Activated T-cell treated with anti-CD3 and anti-CD28 coated beads for 48 hours (primary cell): ENCODE measurements at regions not wholly inside any gene's neighbourhood (a gene's known extent, or its start where the extent isn't known, plus 50 kb on each side); places are given as distances from the start of the nearest gene placed in this dataset.

ENCODE experiments used
- DNase-seq: peaks from one replicate; pipeline ENCODE4 v3.0.0-alpha.2; 2020; ENCODE audit warnings: low read depth

DNA sequence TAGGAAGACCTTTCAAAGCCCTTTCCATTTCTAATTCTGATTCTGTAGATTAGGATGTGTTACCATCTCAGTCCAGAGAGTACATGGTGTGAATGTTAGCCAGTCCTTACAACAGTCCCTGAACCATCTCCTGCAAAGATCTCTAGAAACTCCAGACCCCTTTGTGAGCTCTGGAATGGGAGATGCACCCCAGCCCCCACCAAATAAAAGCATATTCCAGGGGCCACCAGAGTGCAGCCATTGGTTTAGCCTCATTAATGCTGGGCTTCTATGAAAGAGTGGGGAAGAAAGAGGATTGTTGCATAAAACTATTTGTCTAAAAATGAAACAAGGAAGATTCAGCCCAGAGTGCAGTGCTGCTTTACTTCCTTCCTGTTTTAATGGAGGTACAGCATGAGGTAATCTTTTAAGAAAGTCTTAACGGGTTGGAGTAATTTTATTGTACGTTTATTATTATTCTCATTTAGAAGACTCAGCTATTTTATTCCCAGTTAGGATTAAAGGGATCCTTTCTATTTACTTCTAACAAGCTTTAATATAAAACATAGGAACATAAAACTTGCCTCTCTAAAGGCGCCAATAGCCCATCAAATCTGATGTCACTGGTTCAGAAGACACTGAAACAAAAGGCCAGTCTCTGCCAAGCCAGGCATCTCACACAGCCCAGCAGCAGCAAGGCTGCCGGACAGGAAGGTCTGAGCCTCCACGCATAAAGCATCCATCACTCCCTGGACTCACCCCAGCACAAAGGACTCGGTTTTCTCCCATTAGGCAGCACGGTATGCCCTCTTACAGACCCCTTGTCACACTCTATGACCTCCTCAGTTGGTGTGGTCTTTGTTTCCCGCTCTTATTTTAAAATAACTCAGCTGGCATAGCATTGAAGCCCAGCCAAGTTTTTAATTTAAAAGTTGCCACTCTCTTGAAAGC, 203.9 kb upstream of the BLID start:
- no peak for DNase-seq

DNA sequence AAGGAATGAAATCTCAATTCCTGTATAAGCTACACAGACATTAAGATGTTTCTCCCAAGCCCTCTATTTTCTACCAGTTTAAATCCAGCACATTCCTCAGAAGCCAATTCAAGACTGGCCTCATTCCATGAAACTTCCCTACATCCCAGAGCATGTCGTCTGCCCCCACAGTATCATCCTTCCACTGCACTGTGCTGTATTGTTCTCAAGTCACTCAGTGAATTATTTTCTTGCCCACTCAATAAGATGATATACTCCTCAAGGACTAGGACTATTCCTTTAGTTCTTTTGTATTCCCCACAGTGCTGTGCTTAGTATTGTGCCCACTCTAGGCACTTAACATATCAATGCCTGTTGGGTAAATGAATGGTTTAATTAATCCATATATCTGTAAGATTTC, 203.1 kb upstream of the BLID start:
- no peak for DNase-seq

DNA sequence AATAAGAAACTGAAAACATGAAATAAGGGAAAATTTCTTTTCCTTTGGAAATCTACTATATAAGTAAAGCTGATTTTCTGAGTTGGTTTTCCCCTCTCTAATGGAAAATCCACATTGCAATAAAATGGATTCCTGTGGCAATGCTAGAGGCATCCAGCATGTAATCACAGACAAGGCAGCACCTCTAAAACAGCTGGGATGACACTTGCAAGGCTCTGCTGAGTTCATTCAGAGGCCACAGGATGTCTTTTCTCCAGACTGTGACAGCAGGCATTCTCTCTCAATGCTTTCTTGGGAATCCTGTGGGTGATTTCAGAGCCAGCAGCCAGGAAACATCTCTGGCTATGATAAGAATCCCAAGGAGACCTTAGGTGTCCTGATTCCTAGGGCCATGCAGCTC, 201.3 kb upstream of the BLID start:
- DNase-seq = no peak

DNA sequence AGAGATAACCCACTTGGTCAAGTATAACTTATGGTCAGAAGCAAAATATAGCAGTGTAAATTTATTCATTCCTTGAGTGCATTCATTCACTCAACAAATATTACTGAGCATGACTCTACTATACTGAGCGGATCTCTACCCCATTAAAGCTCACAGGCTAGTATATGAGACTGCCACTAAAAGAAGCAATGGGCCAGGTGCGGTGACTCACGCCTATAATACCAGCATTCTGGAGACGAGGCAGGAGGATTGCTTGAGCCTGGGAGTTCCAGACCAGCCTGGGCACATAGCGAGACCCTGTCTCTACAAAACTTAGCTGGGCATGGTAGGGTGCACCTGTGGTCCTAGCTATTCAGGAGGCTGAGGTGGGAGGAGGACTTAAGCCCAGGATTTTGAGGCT, 197.6 kb upstream of the BLID start:
- no peak for DNase-seq

DNA sequence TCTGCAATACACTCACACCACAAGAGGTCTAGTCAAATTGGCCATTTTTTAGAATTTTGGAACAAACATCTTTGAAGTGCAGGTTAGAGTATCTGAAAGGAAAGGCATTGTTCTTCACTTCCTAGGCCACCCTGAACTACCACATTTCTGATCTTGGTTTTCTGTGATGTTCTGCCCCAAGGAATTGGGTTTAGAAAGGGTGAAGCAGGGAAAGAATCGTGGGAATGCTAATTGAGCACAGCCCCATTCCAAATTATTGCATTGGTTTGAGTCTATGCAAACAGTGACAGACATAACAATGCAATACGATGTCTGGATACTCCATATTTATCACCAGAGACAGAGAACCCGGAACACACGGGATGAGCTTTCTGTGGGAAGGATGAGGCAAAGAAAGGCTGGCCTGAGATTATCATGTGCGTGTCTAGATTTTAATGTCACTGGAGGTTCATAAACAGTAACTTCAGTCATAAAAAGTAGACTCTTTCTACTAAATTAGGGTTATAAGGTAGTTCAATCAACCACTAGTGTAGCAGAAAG, 195.3 kb upstream of the BLID start:
- DNase-seq = no peak

DNA sequence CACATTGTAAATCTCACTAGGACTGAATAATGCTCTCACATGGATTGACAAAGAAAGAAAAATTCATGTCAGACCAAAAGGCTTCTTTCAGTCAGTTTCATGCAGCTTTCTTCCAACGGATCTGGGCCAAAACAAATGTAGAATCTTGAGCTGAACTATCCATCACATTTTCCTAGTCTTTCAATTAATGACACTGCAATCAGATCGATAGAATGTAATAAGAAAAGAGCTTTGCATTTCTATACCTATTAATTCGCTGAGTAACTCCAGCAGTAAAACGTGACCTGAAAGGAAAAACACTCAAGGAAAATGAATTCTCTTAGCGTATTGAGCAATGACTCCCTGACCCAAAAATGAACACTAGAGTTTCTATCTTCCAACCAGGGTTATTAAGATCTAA, 194.8 kb upstream of the BLID start:
- no peak for DNase-seq

DNA sequence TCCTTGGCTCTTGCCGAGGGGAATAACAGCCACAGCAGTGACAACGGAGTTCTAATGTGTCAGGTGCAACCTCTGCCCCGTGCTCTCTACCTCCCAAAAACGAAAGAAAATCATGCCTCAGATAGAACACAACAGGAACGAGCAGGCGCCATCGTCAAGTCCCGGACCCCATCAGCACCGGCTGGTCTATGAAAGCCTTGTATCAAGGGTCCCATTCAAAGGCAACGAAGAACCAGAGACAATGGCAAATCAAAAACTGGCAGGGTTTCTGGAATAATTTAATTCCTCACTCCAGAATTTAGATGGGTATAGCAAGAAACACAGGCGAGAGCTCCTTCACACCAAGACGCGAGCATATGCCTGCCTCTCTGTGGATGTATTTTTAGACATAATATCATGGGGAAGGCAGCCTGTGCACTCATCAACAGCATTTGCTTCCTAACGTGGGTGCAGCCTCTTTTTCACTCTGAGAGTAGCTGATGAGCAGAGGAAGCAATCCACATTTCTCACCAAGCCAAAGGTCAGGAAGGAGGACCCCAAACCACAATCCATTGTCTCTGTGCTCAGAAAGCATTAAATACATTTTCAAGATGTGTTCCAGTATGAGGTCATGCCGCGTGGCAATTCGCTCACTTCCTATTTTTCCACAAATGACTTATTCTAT, 193.4 kb upstream of the BLID start:
- no peak for DNase-seq

DNA sequence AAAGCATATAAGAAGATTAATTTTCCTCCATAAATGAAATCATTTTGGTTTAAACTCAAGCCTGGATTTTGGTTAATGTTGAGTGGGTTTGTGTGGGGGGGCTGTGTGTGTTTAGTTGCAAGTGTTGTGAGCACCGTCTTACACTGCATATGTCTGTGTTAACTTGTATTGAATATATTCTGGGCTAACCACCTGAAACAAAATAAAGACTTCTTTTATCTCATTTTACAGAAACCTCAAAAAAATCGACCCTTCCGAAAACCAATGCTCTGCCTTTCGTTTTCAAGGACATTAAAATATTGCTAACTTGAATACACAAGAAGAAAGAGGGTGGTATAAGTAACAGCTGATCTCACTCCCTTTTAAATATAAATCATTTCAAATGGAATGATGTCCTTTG, 192.2 kb upstream of the BLID start:
- DNase-seq = no peak

DNA sequence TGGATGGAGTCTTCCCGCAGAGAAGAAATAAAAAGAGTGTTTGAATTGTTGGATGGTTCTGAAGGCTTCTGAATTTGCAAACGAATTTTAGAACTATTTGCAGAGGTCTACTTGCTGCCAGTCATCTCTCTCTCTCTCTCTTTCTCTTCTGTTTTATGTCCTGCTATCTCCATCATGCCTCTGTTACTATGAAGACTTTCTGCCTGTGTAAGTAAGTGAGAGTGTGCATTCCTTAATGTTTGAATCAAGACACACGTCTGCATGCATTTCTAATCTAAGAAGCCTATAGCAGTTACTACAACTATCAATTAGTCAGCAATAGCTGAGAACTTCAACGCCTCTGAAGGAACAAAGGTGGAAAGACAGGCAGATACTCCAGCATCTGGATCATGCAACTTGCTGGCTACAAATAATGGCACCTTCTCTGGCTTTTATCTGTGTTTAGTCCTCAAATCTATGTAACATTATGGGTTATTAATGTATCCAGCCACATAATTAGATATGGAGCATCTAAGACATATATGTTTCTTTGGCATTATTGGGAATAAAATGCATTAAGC, 191.5 kb upstream of the BLID start:
- no peak for DNase-seq

DNA sequence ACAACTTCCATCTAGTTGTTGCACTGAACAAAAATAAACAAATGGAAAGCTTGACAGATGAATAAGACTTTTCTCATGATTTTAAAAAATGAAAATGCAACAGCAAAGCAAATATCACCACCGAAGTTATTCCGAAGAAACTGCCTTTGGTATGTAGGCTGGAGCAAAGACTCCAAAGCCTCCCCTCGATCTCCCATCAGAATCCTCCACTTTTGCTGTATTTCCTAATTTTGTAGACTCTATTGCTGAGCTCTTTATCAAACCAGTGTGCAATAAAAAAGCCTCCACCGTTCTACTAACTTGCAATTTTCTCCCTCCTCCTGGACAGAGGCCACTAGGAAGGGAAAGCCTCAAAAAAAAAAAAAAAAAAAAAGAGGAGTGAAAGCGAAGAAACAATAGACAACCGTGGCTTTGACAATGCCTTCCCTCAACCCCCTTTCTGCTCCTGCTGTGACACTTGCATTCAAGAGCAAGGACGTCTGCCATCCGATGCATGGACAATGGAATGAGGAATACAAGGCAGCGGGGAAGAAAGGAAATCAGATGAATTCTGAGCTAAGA, 190.9 kb upstream of the BLID start:
- DNase-seq = no peak

DNA sequence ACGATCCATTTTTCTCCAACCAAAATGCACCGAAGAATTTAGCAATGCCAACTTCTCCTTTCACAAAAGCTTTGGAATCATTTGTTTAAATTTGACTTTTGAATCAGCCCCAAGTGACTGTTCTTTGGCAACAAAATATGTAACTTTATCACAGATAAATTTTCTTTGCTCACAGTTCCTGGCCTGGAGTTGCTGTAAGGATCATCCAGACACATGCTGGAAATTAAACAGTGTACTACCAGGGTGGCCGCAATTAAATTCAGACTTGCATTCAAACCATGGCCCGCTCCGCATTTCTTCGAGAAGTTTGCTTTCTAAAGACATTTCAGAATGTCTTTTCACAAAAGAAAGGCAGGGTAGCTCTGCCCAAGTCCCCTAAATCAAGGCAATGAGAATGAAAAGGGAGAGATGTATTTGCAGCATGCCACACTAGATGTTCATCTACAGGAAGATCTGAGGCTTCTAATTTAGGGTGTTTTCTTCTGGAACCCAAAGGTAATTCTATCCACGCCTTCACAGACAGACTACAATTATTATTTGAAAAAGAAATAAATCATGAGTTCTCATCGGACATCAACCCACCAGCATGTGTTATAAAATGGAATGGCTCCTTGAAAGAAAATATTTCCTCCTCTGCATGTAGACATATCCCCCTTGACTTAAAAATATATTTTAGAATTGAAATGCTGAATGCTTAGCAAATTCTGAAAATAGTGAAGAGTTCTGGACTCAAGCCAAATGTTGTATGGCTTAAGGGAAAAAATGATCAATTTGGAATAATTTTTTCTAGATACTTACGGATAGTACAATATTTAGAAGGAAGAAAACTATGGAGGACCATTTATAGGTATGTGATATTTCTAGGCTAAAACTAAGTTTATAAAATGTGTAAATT, 189.7 kb upstream of the BLID start:
- DNase-seq = no peak

DNA sequence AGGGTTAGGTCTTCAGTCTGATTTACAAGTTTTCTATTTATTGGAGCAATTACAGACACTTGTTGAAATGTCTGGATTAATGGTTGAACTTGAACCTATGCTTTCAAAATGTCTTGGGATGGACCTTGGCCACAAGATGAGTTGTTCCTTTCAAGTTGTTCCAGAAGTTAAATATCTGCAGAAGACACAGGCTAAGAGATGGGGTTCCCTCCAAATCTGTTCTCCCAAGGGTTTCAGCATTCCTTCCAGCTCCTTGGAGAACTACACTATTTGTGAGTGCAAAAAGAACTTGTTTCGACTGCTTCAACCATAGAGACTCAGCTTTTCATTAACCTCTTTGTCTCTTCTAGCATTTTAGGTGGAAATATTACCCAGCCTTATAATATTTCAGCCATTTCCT, 189.0 kb upstream of the BLID start:
- DNase-seq = no peak

DNA sequence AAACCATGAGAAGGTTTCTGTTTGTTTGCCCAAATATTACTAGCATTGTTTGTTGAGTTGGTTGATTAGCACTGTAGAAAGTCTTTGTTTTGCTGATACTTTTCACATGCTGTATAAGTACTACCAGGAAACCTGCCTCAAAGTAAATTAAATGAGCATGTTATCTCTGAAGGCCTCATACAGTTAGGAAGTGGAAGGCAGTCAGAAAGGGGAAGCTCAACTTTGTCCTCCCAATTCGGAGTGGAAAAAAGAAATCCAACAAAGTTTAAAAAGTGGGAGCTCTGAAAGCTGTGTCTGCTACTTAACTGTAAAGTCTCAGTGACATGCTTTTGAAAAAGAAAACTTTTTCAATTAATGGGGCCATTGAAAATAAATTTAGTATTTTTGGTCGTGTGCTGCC, 188.3 kb upstream of the BLID start:
- DNase-seq = no peak

DNA sequence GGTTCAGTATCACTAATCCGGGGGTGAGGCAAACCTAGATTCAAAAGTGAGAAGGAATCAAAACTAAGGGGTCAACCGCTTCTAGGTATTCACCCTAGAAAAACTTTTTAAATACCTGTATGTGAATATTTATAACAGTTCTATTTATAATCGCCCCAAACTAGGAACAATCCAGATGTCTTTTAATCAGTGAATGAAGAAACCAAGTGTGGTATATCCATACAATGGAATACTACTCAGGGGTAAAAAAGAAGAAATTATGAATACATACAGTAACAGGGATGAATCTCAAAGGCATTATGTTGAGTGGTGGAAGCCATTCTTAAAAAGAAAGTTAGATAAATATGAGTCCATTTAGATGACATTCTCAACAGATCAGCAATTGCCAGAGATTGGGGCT, 178.0 kb upstream of the BLID start:
- DNase-seq = no peak

DNA sequence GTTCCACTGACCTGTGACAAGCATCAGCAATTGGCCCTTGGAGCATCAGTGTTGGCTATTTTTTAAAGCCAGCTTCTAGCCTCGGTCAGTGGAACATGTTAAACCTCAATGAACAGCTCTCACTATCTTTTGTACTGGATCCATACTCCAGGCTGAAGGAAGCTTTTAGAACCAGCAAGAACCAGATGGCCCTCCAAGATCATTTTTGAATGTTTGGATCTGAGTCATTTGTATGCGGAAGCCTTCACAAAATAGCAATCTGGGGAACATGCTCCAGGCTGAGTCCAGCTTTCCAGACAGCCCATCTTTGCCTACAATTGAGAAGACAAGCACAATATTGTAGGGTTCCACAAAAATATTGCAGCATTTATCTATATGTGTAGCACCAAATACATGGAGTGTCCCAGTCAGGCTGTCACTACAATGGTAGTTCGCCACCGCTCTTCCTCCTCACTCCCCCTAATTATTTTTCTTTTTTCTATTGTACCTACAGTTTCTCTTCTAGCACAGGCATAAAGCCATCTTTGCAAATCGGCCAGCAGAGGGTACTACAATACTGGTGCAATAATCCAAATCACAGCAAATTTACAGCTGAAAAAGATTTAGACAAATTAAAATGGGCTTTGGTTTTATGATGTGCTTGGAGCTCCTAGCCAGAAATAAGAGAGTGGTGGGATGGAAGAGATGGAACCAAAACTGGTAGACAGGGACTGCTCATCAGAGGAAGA, 177.4 kb upstream of the BLID start:
- DNase-seq = no peak

DNA sequence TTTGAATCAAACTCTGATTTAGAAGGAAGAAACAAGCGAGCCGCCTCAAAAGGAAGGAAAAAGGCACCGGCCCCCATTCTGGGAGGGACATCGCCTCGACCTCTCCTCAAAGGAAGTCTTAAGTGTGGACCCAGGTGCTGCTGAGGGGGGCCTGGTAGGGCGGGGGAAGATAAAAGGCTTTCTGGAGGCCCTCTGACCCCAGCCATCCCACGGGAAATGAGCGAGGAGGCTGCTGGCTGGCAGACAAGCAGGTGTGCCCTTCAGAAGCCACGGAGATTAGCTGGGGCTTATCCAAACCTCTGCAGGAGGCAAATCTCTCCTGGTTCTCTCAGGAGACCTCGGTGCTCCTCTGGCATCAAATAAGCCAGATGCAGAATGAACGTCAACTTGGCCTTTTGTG, 171.4 kb upstream of the BLID start:
- no peak for DNase-seq

DNA sequence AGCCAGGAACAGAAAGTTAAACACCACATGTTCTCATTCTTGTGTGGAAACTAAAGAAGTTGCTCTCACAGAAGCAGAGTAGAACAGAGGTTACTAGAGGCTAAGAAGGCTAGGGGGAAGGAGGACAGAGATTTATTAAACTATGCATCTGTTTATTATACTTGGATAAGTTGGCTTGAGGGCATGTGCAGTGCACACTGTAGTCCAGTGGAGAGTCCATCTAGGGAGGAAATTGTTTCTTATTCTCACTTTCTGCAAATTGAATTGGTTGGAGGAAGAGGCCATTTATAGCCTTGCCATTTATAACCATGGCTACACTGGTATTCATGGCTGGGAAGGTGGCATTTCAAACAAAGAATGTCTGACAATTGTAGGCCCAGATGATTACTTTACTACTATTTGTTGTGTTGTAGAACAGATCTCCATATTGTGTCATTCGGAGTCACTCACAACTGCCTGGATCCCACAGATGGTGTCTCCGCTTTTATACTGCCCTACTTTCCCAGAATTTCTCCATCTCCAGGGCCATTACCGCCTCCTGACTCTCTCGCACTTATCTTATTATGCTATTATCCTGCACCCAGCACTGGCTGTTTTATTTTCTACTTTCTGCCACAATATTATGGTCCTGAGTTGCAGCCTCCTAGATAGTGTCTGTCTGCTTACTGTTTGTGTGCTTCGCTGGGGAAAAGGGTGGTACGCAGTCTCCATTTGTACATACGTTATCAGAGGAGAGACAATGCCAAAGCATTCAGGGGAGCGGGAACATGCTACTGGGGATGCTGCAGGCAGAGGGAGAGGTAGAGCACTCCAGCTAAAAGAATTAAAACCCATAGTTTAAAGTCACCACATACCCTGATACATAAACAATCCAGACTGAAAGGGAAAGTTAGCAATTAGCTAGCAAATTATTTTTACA, 169.3 kb upstream of the BLID start:
- no peak for DNase-seq

DNA sequence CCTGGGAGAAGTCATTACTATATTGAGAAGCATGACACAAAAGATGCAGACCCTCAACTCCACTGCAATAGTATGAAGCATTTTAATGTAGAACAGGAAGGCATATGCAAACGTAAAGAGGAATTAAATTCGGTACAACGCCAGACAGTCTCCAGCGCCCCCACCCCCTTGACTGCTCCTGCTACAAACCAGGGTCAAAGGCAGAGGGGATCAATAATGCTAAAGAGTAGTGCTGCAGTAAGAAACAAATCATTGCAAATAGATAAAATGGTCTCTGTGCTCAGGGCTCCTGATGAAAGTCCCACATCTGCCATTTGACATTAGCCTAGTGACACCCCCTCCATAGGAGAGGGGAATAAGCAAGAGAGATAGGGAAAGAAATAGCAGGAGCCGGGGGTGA, 164.9 kb upstream of the BLID start:
- no peak for DNase-seq

DNA sequence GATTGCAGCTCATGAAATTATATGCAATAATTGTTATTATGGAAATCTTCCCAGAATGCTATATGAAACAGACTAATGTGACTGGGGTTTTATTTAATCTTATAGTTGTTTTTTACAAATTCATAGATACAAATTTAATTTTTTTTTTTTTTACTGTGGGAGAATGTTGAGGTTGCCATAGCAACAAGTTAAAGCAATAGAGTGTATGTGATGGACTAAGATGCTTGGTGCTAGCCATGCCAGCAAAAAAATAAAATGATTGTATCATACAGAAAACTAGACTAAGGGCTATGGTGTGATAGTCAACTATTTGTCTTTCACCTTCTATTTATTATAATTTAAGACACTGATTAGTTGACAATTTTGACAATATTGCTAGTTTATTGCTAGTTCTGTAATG, 163.2 kb upstream of the BLID start:
- DNase-seq = no peak

DNA sequence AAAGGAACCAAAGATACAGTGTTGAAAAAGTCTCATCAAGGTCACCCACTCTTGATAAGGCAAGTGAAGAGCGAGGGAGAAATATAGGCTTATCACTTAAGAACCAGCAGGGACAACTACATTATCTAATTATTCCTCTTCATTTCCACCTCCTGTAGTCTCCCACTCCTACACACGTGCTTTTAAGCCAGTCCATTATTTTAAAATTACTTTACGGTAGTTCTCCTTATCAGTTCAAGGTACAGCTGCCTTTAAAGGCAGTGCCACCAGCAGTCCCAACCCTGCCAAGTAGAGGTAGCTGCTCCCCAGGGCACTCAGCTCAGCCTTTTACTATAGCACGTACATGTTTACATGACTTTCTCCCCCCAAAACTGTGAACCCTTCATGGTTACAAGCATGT, 161.5 kb upstream of the BLID start:
- no peak for DNase-seq
